Nephron (organoid): ENCODE measurements at regions not wholly inside any gene's neighbourhood (a gene's known extent, or its start where the extent isn't known, plus 50 kb on each side); places are given as distances from the start of the nearest gene placed in this dataset.

Experiments used
- H3K27ac Mint-ChIP-seq, 3 experiments: 2 replicates each; pipeline ENCODE4 v1.8.0; 2020; ENCODE audit warnings: mixed read lengths in 3 of 3, mild to moderate bottlenecking in 2 of 3, moderate library complexity in 1 of 3
- H3K27me3 Mint-ChIP-seq: 2 replicates; pipeline ENCODE4 v1.8.0; 2021; ENCODE audit warnings: low read depth, mild to moderate bottlenecking, moderate library complexity, mixed read lengths
- H3K36me3 Mint-ChIP-seq: 2 replicates; pipeline ENCODE4 v1.8.0; 2020; ENCODE audit warnings: low read depth, mixed read lengths
- H3K4me1 Mint-ChIP-seq: 2 replicates; pipeline ENCODE4 v1.8.0; 2020; ENCODE audit warnings: mixed read lengths
- H3K4me3 Mint-ChIP-seq, 3 experiments: 2 replicates each; pipeline ENCODE4 v1.8.0; 2020; ENCODE audit warnings: mild to moderate bottlenecking in 3 of 3, mixed read lengths in 3 of 3, moderate library complexity in 2 of 3
- H3K9me3 Mint-ChIP-seq: 2 replicates; pipeline ENCODE4 v1.8.0; 2020; ENCODE audit warnings: mixed read lengths
- TF ChIP-seq, protein P1 (sequence below), 3 experiments: fragments of 200-600 bp; sonication (generic); IDR thresholded peaks; one replicate each; pipeline ENCODE4 v1.5.0; 2021; ENCODE audit warnings: antibody characterized with exemption in 3 of 3; ENCODE audit not compliant: unreplicated experiment in 3 of 3

DNA sequence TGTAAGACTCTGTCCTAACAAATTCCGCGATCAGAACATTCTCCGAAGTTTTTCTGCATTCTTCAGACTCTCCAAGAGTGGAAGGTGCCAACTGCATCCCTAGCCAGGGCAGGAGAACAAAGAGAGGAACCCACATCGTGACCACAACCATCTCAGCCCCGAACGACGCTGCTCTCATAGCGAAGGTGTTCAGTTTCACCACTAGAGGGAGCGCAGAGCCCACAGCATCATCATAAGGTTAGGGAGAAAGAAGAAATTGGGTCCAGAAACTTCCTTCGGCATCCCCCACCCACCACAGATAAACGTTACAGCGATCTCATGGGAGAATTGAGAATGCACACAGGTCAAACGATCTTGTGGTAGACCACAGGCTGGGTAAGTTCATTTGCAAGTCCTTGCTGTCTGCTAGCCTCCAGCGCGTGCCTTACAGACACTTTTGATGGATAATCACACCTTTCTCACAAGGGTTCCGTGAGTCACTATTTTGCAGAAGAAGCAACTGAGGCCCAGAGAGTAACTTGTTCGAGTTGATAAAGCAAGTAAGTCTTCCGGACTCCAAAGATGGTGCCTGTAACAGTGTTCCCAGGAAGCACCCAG lies 53.7 kb upstream of the ARL4C start:
- TF ChIP-seq, protein P1, sequence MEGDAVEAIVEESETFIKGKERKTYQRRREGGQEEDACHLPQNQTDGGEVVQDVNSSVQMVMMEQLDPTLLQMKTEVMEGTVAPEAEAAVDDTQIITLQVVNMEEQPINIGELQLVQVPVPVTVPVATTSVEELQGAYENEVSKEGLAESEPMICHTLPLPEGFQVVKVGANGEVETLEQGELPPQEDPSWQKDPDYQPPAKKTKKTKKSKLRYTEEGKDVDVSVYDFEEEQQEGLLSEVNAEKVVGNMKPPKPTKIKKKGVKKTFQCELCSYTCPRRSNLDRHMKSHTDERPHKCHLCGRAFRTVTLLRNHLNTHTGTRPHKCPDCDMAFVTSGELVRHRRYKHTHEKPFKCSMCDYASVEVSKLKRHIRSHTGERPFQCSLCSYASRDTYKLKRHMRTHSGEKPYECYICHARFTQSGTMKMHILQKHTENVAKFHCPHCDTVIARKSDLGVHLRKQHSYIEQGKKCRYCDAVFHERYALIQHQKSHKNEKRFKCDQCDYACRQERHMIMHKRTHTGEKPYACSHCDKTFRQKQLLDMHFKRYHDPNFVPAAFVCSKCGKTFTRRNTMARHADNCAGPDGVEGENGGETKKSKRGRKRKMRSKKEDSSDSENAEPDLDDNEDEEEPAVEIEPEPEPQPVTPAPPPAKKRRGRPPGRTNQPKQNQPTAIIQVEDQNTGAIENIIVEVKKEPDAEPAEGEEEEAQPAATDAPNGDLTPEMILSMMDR (IDR thresholded peaks at IDR 0.05; ENCODE audit: unreplicated experiment in 3 of 3) = peak; percentile 90 to 93 (median 93)
- no peaks in the 10 kb centered on the region for H3K36me3 Mint-ChIP-seq
- peaks cover 43% of the 10 kb centered on the region for H3K27me3 Mint-ChIP-seq
- H3K4me1 Mint-ChIP-seq = peaks cover 13% of the 10 kb centered on the region
- H3K9me3 Mint-ChIP-seq = no peaks in the 10 kb centered on the region
- H3K4me3 Mint-ChIP-seq = no peak overlapping the region
- H3K27ac Mint-ChIP-seq = peak overlapping the region in 1 of 3 experiments; percentile 4

DNA sequence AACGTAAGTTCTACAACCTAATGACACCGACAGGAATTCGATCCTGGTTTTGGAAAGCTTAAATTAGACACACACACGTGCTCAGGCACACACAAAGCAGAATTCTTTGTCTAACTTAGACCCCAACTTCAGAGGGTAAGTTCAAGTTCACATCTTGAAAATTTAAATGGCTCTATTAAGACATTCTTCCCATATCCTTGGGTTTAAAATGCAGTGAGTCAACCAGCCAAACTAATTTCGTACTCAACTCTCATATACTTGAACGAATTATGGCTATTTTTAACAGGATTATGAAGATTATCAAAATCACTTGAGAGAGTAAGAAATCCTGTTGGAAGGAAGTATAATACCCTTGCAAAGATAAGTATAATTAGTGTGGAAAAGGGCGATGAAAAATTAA lies 53.2 kb upstream of the ARL4C start:
- no peaks in the 10 kb centered on the region for H3K36me3 Mint-ChIP-seq
- H3K27me3 Mint-ChIP-seq = peaks cover 47% of the 10 kb centered on the region
- TF ChIP-seq, protein P1 (IDR thresholded peaks at IDR 0.05; ENCODE audit: unreplicated experiment in 3 of 3) = no peak
- H3K9me3 Mint-ChIP-seq = no peaks in the 10 kb centered on the region
- H3K4me3 Mint-ChIP-seq = no peak overlapping the region
- H3K4me1 Mint-ChIP-seq = peaks cover 13% of the 10 kb centered on the region
- no peak overlapping the region for H3K27ac Mint-ChIP-seq

DNA sequence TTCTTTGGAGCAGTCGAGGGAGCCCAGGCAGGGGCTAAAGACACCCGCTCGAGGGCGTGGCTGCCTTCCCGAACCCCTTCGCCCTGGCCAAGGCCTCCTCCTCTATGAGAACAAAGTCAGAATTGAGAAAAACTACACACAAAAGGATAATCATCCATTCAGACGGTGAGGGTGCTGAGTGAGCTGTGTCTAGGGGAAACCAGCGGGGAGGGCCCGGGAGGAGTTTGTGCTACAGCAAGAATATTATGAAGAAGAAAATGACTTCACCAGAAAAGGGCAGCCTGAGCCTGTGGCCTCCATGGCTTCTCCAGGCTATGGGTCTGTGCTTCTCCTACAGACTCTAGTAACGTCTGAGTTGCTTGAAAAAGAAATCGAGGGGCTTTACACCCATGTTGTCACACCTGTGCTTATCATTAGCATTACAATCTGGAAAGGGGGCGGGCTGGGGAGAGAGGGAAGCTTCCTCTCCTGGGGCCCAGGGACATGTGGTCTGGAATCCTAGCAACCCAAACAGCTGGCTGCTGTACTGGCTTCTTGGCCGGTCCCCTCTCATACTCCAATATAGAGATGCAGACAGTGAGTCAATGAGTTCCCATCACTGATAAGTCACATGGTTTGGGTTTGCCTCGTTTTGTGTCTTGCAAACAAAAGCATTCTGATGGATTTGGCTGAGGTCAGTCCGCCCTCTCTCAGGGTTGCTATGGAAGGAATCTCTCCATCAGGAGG lies 52.0 kb upstream of the ARL4C start:
- Mint-ChIP-seq H3K36me3 (no peaks in the 10 kb centered on the region), H3K9me3 (no peaks in the 10 kb centered on the region), H3K27ac (no peak overlapping the region), H3K4me1 (peaks cover 13% of the 10 kb centered on the region), H3K27me3 (peaks cover 52% of the 10 kb centered on the region), H3K4me3 (no peak overlapping the region)
- TF ChIP-seq, protein P1 (IDR thresholded peaks at IDR 0.05; ENCODE audit: unreplicated experiment in 3 of 3) = no peak

DNA sequence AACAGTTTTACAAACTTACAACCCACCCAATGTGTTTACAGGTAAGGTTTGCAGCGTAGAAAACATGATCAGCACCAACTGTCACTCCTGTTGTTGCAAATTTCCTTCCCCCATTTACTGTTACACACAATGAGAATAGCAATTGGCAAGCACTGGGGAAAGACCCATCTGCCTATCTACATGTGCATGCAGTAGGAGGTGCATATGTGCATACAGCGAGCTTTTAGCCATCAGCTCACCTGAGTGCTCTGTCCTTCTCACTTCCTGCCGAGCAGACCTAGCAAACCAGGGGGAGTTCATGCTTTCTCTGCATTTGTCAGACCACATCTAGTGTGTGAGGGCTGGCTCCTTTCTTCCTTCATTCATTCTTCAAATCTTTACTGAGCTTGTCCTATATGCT lies 49.9 kb upstream of the ARL4C start:
- Mint-ChIP-seq H3K9me3 (no peaks in the 10 kb centered on the region), H3K4me3 (no peak overlapping the region), H3K27me3 (peaks cover 54% of the 10 kb centered on the region), H3K4me1 (peaks cover 13% of the 10 kb centered on the region), H3K27ac (no peak overlapping the region), H3K36me3 (no peaks in the 10 kb centered on the region)
- TF ChIP-seq, protein P1 (IDR thresholded peaks at IDR 0.05; ENCODE audit: unreplicated experiment in 3 of 3) = no peak
